ENCODE measurements at regions not wholly inside any gene's neighbourhood (a gene's known extent, or its start where the extent isn't known, plus 50 kb on each side); places are given as distances from the start of the nearest gene placed in this dataset.

GRCh38 chr3:106229495-106230278 is 360.9 kb upstream of the CBLB start:
- DNase-seq = no peak

- DNase-seq = no peak
These were observed 362.3 kb upstream of the CBLB start for GRCh38 chr3:106231086-106231485.

DNA sequence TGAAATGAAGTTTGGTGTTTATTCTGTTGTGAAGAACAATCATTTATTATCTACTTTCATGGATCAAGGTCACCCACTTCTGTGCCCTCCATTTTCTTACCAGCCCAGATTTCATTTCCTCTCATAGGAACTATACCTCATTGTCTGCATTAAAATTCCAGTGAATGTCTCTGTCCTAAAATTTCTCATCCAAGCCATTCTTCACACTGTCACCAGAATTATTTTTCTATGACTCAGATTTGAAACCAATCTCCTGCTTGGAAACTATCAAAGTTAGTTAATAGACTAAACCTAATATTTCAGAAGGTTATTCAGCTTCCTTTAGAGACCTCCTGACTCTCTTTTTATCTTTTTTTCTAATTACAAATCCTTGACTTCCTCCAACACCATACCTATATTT is 364.1 kb upstream of the CBLB start:
- DNase-seq = no peak

GRCh38 chr3:106239195-106239697 is 370.4 kb upstream of the CBLB start:
- DNase-seq = no peak

GRCh38 chr3:106241593-106241992 is 372.8 kb upstream of the CBLB start:
- DNase-seq = no peak

- DNase-seq = peak; percentile 76
These were observed 374.0 kb upstream of the CBLB start for GRCh38 chr3:106242781-106243180.

GRCh38 chr3:106245400-106245799 is 376.6 kb upstream of the CBLB start:
- no peak for DNase-seq

- DNase-seq = peak; percentile 62
These were observed 379.3 kb upstream of the CBLB start for GRCh38 chr3:106247902-106248684.

GRCh38 chr3:106249159-106249558 is 380.3 kb upstream of the CBLB start:
- DNase-seq = peak; percentile 25

DNA sequence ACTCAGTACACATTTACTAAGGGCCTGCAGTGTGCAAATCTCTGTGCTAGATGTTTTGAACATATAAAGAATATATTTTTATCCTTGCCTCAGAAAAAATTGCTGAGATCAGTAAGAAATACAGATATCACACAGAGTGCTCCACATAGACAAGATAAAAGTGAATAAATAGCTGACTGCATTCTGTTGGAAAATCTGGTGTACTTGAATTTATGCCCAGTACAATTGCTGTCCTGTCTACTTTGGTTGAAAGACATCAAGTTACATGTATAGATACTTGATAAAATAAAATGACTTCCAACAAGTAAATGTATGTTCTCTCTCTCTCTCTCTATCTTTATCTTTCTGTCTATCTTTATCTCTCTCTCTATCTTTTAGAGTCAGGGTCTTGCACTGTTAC is 381.2 kb upstream of the CBLB start:
- no peak for DNase-seq

DNA sequence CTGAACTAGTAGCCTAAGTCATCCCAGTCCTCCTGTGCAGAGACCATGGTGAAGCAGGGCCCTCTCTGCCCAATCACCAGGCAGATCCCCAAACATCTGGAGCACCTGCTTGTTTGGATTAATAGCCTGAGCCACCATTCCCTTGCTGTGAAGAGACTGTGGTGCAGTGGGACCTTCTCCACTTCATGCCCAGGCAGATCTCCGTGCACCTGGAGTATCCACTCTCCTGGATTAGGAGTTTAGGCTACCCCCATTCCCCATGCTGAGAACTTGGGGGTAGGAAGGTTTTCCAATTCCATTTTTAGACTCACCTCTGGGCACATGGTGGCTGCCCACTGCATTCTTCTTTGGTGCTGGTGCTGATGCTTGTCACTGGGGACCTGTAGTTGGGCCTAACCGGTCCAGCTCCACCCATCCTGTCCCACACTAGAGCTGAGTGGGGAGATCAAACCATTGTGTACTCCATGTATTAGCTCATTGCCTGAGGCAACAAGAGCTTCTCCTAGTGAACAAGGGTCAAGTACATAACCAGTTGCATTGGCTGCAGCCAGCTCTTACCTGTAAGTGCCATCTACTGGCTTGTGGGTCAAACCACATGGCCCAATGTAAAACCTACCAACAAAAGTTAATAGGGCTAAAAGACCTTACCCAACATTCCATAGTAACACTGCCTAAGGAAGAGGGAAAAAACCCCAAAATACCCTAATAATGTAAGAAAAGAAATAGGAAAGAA is 382.5 kb upstream of the CBLB start:
- peak; percentile 17 for DNase-seq

- no peak for DNase-seq
These were observed 387.0 kb upstream of the CBLB start for GRCh38 chr3:106255870-106256248.

- DNase-seq = no peak
These were observed 387.6 kb upstream of the CBLB start for GRCh38 chr3:106256249-106256957.

GRCh38 chr3:106257172-106257571 is 388.4 kb upstream of the CBLB start:
- no peak for DNase-seq

DNA sequence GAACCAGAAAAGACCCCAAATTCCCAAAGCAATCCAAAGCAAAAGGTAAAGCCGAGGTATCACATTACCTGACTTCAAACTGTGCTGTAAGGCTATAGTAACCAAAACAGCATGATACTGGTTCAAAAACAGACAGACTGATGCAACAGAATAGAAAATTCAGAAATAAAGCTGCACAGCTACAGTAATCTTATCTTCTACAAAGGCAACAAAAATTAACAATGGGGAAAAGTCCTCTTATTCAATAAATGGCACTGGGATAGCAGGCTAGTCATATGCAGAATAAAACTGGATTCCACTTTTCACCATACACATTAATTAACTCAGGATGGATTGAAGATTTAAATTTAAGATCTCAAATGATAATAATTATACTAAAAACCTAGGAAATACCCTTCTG is 392.6 kb upstream of the CBLB start:
- no peak for DNase-seq

DNA sequence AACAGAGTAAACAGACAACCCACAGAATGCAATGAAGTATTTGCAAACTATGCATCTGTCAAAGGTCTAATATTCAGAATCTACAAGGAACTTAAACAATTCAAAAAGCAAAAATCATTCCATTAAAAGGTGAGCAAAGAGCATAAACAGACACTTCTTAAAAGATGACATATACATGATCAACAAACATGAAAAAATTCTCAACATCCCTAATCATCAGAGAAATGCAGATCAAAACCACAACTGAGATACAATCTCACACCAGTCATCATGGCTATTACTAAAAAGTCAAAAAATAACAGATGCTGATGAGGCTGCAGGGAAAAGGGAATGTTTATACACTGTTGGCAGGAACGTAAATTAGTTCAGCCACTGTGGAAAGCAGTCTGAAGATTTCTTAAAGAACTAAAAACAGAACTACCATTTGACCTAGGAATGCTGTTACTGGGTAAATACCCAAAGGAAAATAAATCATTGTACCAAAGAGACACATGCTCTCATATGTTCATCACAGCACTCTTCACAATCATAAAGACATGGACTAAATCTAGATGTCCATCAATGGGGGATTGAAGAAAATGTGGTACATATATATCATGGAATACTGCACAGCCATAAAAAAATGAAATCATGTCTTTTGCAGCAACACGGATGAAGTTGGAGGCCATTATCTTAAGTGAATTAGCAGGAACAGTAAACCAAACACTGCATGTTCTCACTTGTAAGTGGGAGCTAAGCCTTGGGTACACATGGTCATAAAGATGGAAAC is 393.3 kb upstream of the CBLB start:
- DNase-seq = no peak

DNA sequence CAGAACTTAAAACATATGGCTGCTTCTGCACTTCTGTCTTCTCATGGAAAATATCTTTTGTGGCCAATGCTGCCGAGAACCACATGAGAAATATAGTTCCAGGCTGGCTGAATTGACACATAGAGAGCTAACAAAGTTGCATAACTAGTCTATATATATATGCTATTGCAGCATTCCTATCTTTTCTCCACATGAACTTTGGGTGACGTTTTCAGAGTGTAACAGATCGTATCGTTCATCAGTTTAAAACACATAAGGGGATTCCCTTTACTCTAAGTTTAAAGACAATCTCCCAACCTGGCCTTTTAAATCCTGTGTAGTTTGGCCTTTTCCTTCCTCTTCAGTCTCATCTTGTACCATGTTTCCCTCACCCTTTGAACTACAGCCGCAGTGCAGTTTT is 394.2 kb upstream of the CBLB start:
- peak; percentile 88 for DNase-seq

GRCh38 chr3:106263546-106263945 is 394.7 kb upstream of the CBLB start:
- DNase-seq = no peak

GRCh38 chr3:106265704-106266103 is 396.9 kb upstream of the CBLB start:
- DNase-seq = no peak

DNA sequence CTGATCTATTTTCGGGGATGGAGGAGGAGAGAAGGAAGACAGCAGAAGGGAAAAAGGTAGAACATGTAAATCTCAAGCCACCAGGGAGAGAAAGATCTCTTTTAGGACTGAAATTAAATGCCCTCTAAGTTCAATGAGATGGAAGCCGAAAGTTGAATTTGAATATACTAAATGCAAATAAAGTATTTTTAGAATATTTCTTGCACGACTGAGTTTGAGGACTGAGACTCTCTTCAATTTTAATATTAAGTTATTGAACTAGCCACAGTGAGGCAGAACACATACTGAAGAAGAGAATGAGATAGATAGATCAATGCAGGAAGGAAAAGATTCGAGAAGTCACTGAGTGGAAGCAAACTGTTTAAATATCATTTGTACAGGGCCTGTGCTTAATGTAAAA is 399.9 kb upstream of the CBLB start:
- DNase-seq = no peak

DNA sequence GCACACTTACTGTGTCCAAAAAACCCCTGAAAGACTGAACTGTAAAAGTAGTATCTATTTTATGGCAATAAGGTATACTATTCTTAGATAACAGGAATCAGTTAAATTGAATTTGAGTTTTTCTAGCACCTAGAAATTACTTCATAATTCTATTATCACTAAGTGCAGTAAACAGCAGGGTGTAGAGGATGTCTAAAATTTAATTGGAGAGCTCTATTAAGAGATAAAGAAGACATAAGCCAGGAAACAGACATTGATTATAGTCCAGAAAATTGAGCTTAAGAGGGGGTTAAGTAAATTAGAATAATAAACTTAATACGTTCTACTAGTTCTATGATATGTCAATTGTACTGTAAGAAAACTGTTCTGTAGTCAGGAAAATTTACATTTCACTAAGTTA is 403.5 kb upstream of the CBLB start:
- DNase-seq = no peak

DNA sequence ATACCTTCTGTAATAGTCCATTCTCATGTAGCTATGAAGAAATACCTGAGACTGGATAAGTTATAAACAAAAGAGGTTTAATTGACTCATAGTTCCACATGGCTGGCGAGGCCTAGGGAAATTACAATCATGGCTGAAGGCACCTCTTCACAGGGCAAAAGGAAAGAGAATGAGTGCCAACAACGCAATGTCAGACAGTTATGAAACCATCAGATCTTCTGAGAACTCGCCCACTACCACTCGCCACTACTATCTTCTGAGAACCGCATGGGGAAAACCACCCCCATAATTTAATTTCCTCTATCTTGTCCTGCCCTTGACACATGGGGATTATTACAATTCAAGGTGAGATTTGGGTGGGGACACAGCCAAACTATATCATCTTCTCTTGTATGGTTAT is 406.8 kb upstream of the CBLB start:
- no peak for DNase-seq

Data from MV-4-11 (cell line).